HEK293T (cell line): ENCODE measurements at regions not wholly inside any gene's neighbourhood (a gene's known extent, or its start where the extent isn't known, plus 50 kb on each side); places are given as distances from the start of the nearest gene placed in this dataset.

Source experiments
- ARNT ChIP-seq: fragments of 450-650 bp; IDR thresholded peaks from 2 replicates; pipeline ENCODE4 v1.6.1; 2017; ENCODE audit warnings: mild to moderate bottlenecking
- BHLHE40 ChIP-seq: fragments of 450-650 bp; IDR thresholded peaks from 2 replicates; pipeline ENCODE4 v1.6.1; 2016; ENCODE audit warnings: mild to moderate bottlenecking, moderate library complexity, borderline replicate concordance
- FOXK2 ChIP-seq: fragments of 450-650 bp; IDR thresholded peaks from 2 replicates; pipeline ENCODE4 v1.6.1; 2016; ENCODE audit warnings: mild to moderate bottlenecking
- FOXM1 ChIP-seq: fragments of 450-650 bp; IDR thresholded peaks from 2 replicates; pipeline ENCODE4 v1.6.1; 2017; ENCODE audit warnings: mild to moderate bottlenecking, borderline replicate concordance
- HDGF ChIP-seq: fragments of 450-650 bp; IDR thresholded peaks from 2 replicates; pipeline ENCODE4 v1.6.1; 2017; ENCODE audit warnings: antibody characterized with exemption, borderline replicate concordance
- SP1 ChIP-seq: fragments of 450-650 bp; IDR thresholded peaks from 2 replicates; pipeline ENCODE4 v1.6.1; 2017
- SUZ12 ChIP-seq: fragments of 450-650 bp; IDR thresholded peaks from 2 replicates; pipeline ENCODE4 v1.6.1; 2016; ENCODE audit warnings: mild to moderate bottlenecking
- TARDBP ChIP-seq: fragments of 450-650 bp; IDR thresholded peaks from 2 replicates; pipeline ENCODE4 v1.6.1; 2016
- ZNF384 ChIP-seq: fragments of 450-650 bp; IDR thresholded peaks from 2 replicates; pipeline ENCODE4 v1.6.1; 2016
- TF ChIP-seq, protein P1 (sequence below): fragments of 450-650 bp; IDR thresholded peaks from 2 replicates; pipeline ENCODE4 v1.6.1; 2016

DNA sequence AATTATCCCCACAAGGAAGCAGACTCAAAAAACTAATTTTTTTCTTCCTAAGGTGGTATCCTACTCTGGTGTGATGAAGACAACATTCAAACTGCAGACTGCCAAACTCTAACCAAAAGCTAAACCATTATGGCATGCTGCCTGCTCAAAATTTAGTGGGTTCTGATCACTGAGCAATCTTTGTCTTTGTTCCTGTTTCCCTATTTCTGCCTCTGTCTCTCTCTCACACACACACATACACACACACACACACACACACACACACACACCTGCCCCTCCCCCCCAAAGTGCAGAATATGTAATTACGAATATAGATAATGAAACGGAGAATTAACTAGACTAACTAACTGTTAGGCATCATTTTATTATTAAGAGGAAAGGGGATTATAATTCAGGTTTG is 1278.6 kb downstream of the PCDH7 start:
- TF ChIP-seq, protein P1, sequence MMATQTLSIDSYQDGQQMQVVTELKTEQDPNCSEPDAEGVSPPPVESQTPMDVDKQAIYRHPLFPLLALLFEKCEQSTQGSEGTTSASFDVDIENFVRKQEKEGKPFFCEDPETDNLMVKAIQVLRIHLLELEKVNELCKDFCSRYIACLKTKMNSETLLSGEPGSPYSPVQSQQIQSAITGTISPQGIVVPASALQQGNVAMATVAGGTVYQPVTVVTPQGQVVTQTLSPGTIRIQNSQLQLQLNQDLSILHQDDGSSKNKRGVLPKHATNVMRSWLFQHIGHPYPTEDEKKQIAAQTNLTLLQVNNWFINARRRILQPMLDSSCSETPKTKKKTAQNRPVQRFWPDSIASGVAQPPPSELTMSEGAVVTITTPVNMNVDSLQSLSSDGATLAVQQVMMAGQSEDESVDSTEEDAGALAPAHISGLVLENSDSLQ, result no peak
- TF ChIP-seq FOXM1, result no peak
- no peak for TF ChIP-seq ARNT
- TF ChIP-seq FOXK2, result no peak
- TF ChIP-seq HDGF, result no peak
- TF ChIP-seq ZNF384, result no peak
- no peak for TF ChIP-seq TARDBP
- no peak for TF ChIP-seq SP1
- TF ChIP-seq SUZ12, result no peak
- TF ChIP-seq BHLHE40, result no peak
